ENCODE measurements at regions not wholly inside any gene's neighbourhood (a gene's known extent, or its start where the extent isn't known, plus 50 kb on each side); places are given as distances from the start of the nearest gene placed in this dataset.

DNA sequence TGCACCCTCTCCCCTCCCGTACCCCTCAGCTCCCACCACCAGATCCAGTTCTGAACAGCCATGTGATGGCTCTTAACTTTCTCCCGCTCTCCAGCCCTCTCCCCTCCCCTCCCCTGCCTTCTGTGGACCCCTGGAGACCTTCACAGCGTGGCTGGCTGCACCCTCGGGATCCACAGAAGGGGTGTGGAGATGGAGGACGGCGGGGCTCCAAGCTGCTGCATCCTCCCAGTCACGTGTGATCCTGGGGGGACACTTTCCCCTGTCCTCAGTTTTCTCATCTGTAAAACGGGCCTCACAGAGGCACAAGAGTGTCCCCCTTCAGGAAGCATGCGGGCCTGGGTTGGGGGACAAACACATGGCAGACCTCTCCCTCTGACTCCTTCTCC, 276.0 kb upstream of the MVB12B start:
- no peak for TF ChIP-seq EZH2 (IDR thresholded peaks at IDR 0.05; ENCODE audit: low read length)
- TF ChIP-seq, protein P1, sequence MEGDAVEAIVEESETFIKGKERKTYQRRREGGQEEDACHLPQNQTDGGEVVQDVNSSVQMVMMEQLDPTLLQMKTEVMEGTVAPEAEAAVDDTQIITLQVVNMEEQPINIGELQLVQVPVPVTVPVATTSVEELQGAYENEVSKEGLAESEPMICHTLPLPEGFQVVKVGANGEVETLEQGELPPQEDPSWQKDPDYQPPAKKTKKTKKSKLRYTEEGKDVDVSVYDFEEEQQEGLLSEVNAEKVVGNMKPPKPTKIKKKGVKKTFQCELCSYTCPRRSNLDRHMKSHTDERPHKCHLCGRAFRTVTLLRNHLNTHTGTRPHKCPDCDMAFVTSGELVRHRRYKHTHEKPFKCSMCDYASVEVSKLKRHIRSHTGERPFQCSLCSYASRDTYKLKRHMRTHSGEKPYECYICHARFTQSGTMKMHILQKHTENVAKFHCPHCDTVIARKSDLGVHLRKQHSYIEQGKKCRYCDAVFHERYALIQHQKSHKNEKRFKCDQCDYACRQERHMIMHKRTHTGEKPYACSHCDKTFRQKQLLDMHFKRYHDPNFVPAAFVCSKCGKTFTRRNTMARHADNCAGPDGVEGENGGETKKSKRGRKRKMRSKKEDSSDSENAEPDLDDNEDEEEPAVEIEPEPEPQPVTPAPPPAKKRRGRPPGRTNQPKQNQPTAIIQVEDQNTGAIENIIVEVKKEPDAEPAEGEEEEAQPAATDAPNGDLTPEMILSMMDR (optimal IDR thresholded peaks at IDR 0.05 in 1 of 3, IDR thresholded peaks at IDR 0.05 in 1 of 3, conservative IDR thresholded peaks at IDR 0.05 in 1 of 3; ENCODE audit: extremely low read depth in 1 of 3, insufficient read depth in 2 of 3, low read length in 3 of 3), result no peak
